Nephron (organoid): ENCODE measurements at regions not wholly inside any gene's neighbourhood (a gene's known extent, or its start where the extent isn't known, plus 50 kb on each side); places are given as distances from the start of the nearest gene placed in this dataset.

Experiments
- H3K27ac Mint-ChIP-seq, 3 experiments: 2 replicates each; pipeline ENCODE4 v1.8.0; 2020; ENCODE audit warnings: mixed read lengths in 3 of 3, mild to moderate bottlenecking in 2 of 3, moderate library complexity in 1 of 3
- H3K27me3 Mint-ChIP-seq: 2 replicates; pipeline ENCODE4 v1.8.0; 2021; ENCODE audit warnings: low read depth, mild to moderate bottlenecking, moderate library complexity, mixed read lengths
- H3K36me3 Mint-ChIP-seq: 2 replicates; pipeline ENCODE4 v1.8.0; 2020; ENCODE audit warnings: low read depth, mixed read lengths
- H3K4me1 Mint-ChIP-seq: 2 replicates; pipeline ENCODE4 v1.8.0; 2020; ENCODE audit warnings: mixed read lengths
- H3K4me3 Mint-ChIP-seq, 3 experiments: 2 replicates each; pipeline ENCODE4 v1.8.0; 2020; ENCODE audit warnings: mild to moderate bottlenecking in 3 of 3, mixed read lengths in 3 of 3, moderate library complexity in 2 of 3
- H3K9me3 Mint-ChIP-seq: 2 replicates; pipeline ENCODE4 v1.8.0; 2020; ENCODE audit warnings: mixed read lengths
- TF ChIP-seq, protein P1 (sequence below), 3 experiments: fragments of 200-600 bp; sonication (generic); IDR thresholded peaks; one replicate each; pipeline ENCODE4 v1.5.0; 2021; ENCODE audit warnings: antibody characterized with exemption in 3 of 3; ENCODE audit not compliant: unreplicated experiment in 3 of 3

GRCh38 chr13:39284801-39285388 lies 246.6 kb downstream of the NHLRC3 start:
- Mint-ChIP-seq H3K36me3 (no peaks in the 10 kb centered on the region), H3K4me1 (peaks cover 35% of the 10 kb centered on the region), H3K27me3 (no peaks in the 10 kb centered on the region), H3K9me3 (peaks cover 22% of the 10 kb centered on the region), H3K4me3 (no peak overlapping the region), H3K27ac (peak overlapping the region in 2 of 3 experiments; percentile 19 to 23)
- TF ChIP-seq, protein P1, sequence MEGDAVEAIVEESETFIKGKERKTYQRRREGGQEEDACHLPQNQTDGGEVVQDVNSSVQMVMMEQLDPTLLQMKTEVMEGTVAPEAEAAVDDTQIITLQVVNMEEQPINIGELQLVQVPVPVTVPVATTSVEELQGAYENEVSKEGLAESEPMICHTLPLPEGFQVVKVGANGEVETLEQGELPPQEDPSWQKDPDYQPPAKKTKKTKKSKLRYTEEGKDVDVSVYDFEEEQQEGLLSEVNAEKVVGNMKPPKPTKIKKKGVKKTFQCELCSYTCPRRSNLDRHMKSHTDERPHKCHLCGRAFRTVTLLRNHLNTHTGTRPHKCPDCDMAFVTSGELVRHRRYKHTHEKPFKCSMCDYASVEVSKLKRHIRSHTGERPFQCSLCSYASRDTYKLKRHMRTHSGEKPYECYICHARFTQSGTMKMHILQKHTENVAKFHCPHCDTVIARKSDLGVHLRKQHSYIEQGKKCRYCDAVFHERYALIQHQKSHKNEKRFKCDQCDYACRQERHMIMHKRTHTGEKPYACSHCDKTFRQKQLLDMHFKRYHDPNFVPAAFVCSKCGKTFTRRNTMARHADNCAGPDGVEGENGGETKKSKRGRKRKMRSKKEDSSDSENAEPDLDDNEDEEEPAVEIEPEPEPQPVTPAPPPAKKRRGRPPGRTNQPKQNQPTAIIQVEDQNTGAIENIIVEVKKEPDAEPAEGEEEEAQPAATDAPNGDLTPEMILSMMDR (IDR thresholded peaks at IDR 0.05; ENCODE audit: unreplicated experiment in 3 of 3) = no peak
